Neural cell (in vitro differentiated cells): ENCODE measurements at regions not wholly inside any gene's neighbourhood (a gene's known extent, or its start where the extent isn't known, plus 50 kb on each side); places are given as distances from the start of the nearest gene placed in this dataset.

ENCODE experiments used
- H2AFZ ChIP-seq: fragments of 200-600, 300-800 bp; sonication (generic), shearing (Covaris generic); 2 replicates; pipeline ENCODE4 v1.6.0; 2014; ENCODE audit warnings: low read depth, mild to moderate bottlenecking, antibody characterized with exemption, low read length, moderate library complexity
- H3F3A ChIP-seq: fragments of 200-600 bp; shearing (Covaris generic); 2 replicates; pipeline ENCODE4 v1.6.1; 2016; ENCODE audit warnings: mild to moderate bottlenecking, moderate library complexity, mixed read lengths, antibody characterized with exemption, low read length; ENCODE audit not compliant: insufficient read depth, poor library complexity, severe bottlenecking
- H3K27ac ChIP-seq: fragments of 200-600, 300-800 bp; sonication (generic), shearing (Covaris generic); 2 replicates; pipeline ENCODE4 v1.5.1; 2014; ENCODE audit warnings: mild to moderate bottlenecking, low read length, moderate library complexity
- H3K27me3 ChIP-seq: fragments of 300-800, 200-600 bp; sonication (generic), shearing (Covaris generic); 2 replicates; pipeline ENCODE4 v1.6.0; 2014; ENCODE audit warnings: mild to moderate bottlenecking, low read depth, low read length, moderate library complexity; ENCODE audit not compliant: insufficient read depth
- H3K36me3 ChIP-seq: fragments of 300-800, 200-600 bp; sonication (generic), shearing (Covaris generic); 2 replicates; pipeline ENCODE4 v1.5.1; 2014; ENCODE audit warnings: mild to moderate bottlenecking, antibody characterized with exemption, low read length, moderate library complexity; ENCODE audit not compliant: insufficient read depth
- H3K4me2 ChIP-seq: fragments of 300-800, 200-600 bp; sonication (generic), shearing (Covaris generic); 2 replicates; pipeline ENCODE4 v1.6.0; 2014; ENCODE audit warnings: mild to moderate bottlenecking, low read length
- H3K4me3 ChIP-seq: fragments of 300-800, 200-600 bp; sonication (generic), shearing (Covaris generic); 2 replicates; pipeline ENCODE4 v1.5.1; 2014; ENCODE audit warnings: mild to moderate bottlenecking, low read length, moderate library complexity
- H3K79me2 ChIP-seq: fragments of 200-600 bp; shearing (Covaris generic); replicated peaks from 2 replicates; pipeline ENCODE4 v1.6.0; 2014; ENCODE audit warnings: mild to moderate bottlenecking, low read length, moderate library complexity; ENCODE audit not compliant: insufficient read depth
- H3K9ac ChIP-seq: fragments of 300-800, 200-600 bp; sonication (generic), shearing (Covaris generic); 2 replicates; pipeline ENCODE4 v1.6.1; 2016; ENCODE audit warnings: mild to moderate bottlenecking, low read length, mixed read lengths
- H3K9me2 ChIP-seq: fragments of 200-600 bp; shearing (Covaris generic); 2 replicates; pipeline ENCODE4 v1.6.1; 2016; ENCODE audit warnings: mild to moderate bottlenecking, low read length, mixed read lengths; ENCODE audit not compliant: insufficient read depth
- H3K9me3 ChIP-seq: fragments of 200-600, 300-800 bp; sonication (generic), shearing (Covaris generic); 2 replicates; pipeline ENCODE4 v1.6.1; 2016; ENCODE audit warnings: mild to moderate bottlenecking, mixed run types, low read length, moderate library complexity, mixed read lengths
- H4K20me1 ChIP-seq: fragments of 200-600 bp; shearing (Covaris generic); 2 replicates; pipeline ENCODE4 v1.6.1; 2016; ENCODE audit warnings: mild to moderate bottlenecking, mixed run types; ENCODE audit not compliant: insufficient read depth
- CTCF ChIP-seq: fragments of 450-650 bp; IDR thresholded peaks from 2 replicates; pipeline ENCODE4 v1.5.1; 2014; ENCODE audit warnings: antibody characterized with exemption, mild to moderate bottlenecking, moderate library complexity; ENCODE audit not compliant: poor library complexity, severe bottlenecking
- EP300 ChIP-seq: fragments of 450-650 bp; conservative IDR thresholded peaks from 2 replicates; pipeline ENCODE4 v1.6.1; 2014; ENCODE audit warnings: antibody characterized with exemption, mild to moderate bottlenecking, moderate library complexity; ENCODE audit not compliant: poor library complexity, severe bottlenecking
- EZH2 ChIP-seq: fragments of 200-600, 300-800 bp; shearing (Covaris generic), sonication (generic); IDR thresholded peaks from 2 replicates; pipeline ENCODE4 v1.6.1; 2014; ENCODE audit warnings: antibody characterized with exemption, low read length, borderline replicate concordance, mild to moderate bottlenecking; ENCODE audit not compliant: insufficient read depth, poor library complexity, severe bottlenecking
- MXI1 ChIP-seq: fragments of 450-650 bp; conservative IDR thresholded peaks from 2 replicates; pipeline ENCODE4 v1.6.1; 2014; ENCODE audit warnings: antibody characterized with exemption, mild to moderate bottlenecking; ENCODE audit not compliant: poor library complexity, severe bottlenecking
- POLR2AphosphoS5 ChIP-seq: IDR thresholded peaks from 2 replicates; pipeline ENCODE4 v1.6.1; 2012
- RAD21 ChIP-seq: fragments of 450-650 bp; conservative IDR thresholded peaks from 2 replicates; pipeline ENCODE4 v1.6.1; 2014; ENCODE audit warnings: antibody characterized with exemption, mild to moderate bottlenecking, moderate library complexity
- REST ChIP-seq: IDR thresholded peaks from 2 replicates; pipeline ENCODE4 v1.6.1; 2012; ENCODE audit warnings: borderline replicate concordance
- SMC3 ChIP-seq: fragments of 450-650 bp; conservative IDR thresholded peaks from 2 replicates; pipeline ENCODE4 v1.6.1; 2014; ENCODE audit warnings: antibody characterized with exemption, mild to moderate bottlenecking, moderate library complexity; ENCODE audit not compliant: poor library complexity
- TAF1 ChIP-seq: IDR thresholded peaks from 2 replicates; pipeline ENCODE4 v1.6.1; 2012; ENCODE audit warnings: low read depth

GRCh38 chr4:187562345-187562744 is 433.2 kb upstream of the ZFP42 start:
- no peaks in the 10 kb centered on the region for H4K20me1 ChIP-seq
- H3K9ac ChIP-seq: no peak overlapping the region
- H3K79me2 ChIP-seq: no peaks in the 10 kb centered on the region
- H3K36me3 ChIP-seq: no peaks in the 10 kb centered on the region
- H3K4me3 ChIP-seq: peak overlapping the region; percentile 1
- H3F3A ChIP-seq: no peaks in the 10 kb centered on the region
- H3K27me3 ChIP-seq: no peaks in the 10 kb centered on the region
- peak overlapping the region; percentile 44 for H3K27ac ChIP-seq
- no peak overlapping the region for H3K4me2 ChIP-seq
- TF ChIP-seq MXI1 (peak; percentile 22), CTCF (no peak), POLR2AphosphoS5 (peak; percentile 63), EZH2 (no peak), RAD21 (no peak), REST (no peak), SMC3 (no peak), EP300 (peak; percentile 40), TAF1 (no peak)
- no peaks in the 10 kb centered on the region for H3K9me3 ChIP-seq
- no peak overlapping the region for H2AFZ ChIP-seq
- no peaks in the 10 kb centered on the region for H3K9me2 ChIP-seq

GRCh38 chr4:187565416-187565815 is 430.2 kb upstream of the ZFP42 start:
- Histone ChIP-seq H3K4me3 (no peak overlapping the region), H4K20me1 (no peaks in the 10 kb centered on the region), H3K9me2 (no peaks in the 10 kb centered on the region), H3F3A (no peaks in the 10 kb centered on the region), H2AFZ (no peak overlapping the region), H3K9me3 (no peaks in the 10 kb centered on the region), H3K36me3 (no peaks in the 10 kb centered on the region), H3K27me3 (no peaks in the 10 kb centered on the region), H3K79me2 (no peaks in the 10 kb centered on the region), H3K9ac (no peak overlapping the region), H3K4me2 (no peak overlapping the region), H3K27ac (no peak overlapping the region)
- TF ChIP-seq MXI1 (no peak), TAF1 (no peak), POLR2AphosphoS5 (no peak), EP300 (no peak), CTCF (no peak)
